ENCODE measurements at regions not wholly inside any gene's neighbourhood (a gene's known extent, or its start where the extent isn't known, plus 50 kb on each side); places are given as distances from the start of the nearest gene placed in this dataset.

- CTCF ChIA-PET, result no interaction called here
- Mint-ChIP-seq H3K4me3 (no peak overlapping the region), H3K27me3 (no peaks in the 10 kb centered on the region), H3K27ac (no peak overlapping the region), H3K36me3 (no peaks in the 10 kb centered on the region), H3K9me3 (ENCODE audit: low read depth) (peaks cover 5% of the 10 kb centered on the region), H3K4me1 (no peaks in the 10 kb centered on the region)
- no peak for ATAC-seq
- no peak for DNase-seq
Measured at GRCh38 chr1:188906921-188907641, 1570.6 kb downstream of the BRINP3 start.

GRCh38 chr1:188930382-188930781 is 1547.3 kb downstream of the BRINP3 start:
- Mint-ChIP-seq H3K4me1 (no peaks in the 10 kb centered on the region), H3K9me3 (ENCODE audit: low read depth) (peaks cover 6% of the 10 kb centered on the region), H3K36me3 (no peaks in the 10 kb centered on the region), H3K4me3 (no peak overlapping the region), H3K27ac (no peak overlapping the region), H3K27me3 (no peaks in the 10 kb centered on the region)
- ATAC-seq, result no peak
- DNase-seq, result no peak
- CTCF ChIA-PET, result no interaction called here

- Mint-ChIP-seq H3K4me3 (no peak overlapping the region), H3K36me3 (no peaks in the 10 kb centered on the region), H3K4me1 (no peaks in the 10 kb centered on the region), H3K27me3 (no peaks in the 10 kb centered on the region), H3K27ac (no peak overlapping the region), H3K9me3 (ENCODE audit: low read depth) (peaks cover 6% of the 10 kb centered on the region)
- DNase-seq (no peak), ATAC-seq (no peak)
- CTCF ChIA-PET, result no interaction called here
Measured at GRCh38 chr1:188931506-188931905, 1546.2 kb downstream of the BRINP3 start.

- DNase-seq (no peak), ATAC-seq (no peak)
- H3K36me3 Mint-ChIP-seq, result no peaks in the 10 kb centered on the region
- H3K9me3 Mint-ChIP-seq (ENCODE audit: low read depth), result no peaks in the 10 kb centered on the region
- no peaks in the 10 kb centered on the region for H3K27me3 Mint-ChIP-seq
- no peak overlapping the region for H3K27ac Mint-ChIP-seq
- H3K4me3 Mint-ChIP-seq, result no peak overlapping the region
- CTCF ChIA-PET, result no interaction called here
- H3K4me1 Mint-ChIP-seq, result no peaks in the 10 kb centered on the region
Measured at GRCh38 chr1:188937965-188938551, 1539.6 kb downstream of the BRINP3 start.

- H3K27ac Mint-ChIP-seq, result no peak overlapping the region
- CTCF ChIA-PET, result no interaction called here
- H3K27me3 Mint-ChIP-seq, result no peaks in the 10 kb centered on the region
- H3K4me3 Mint-ChIP-seq, result no peak overlapping the region
- no peaks in the 10 kb centered on the region for H3K4me1 Mint-ChIP-seq
- ATAC-seq, result no peak
- H3K36me3 Mint-ChIP-seq, result no peaks in the 10 kb centered on the region
- no peaks in the 10 kb centered on the region for H3K9me3 Mint-ChIP-seq (ENCODE audit: low read depth)
- no peak for DNase-seq
Measured at GRCh38 chr1:188941986-188942385, 1535.7 kb downstream of the BRINP3 start.

- no peak overlapping the region for H3K27ac Mint-ChIP-seq
- no peaks in the 10 kb centered on the region for H3K36me3 Mint-ChIP-seq
- ATAC-seq (no peak), DNase-seq (no peak)
- no peak overlapping the region for H3K4me3 Mint-ChIP-seq
- CTCF ChIA-PET, result no interaction called here
- no peaks in the 10 kb centered on the region for H3K27me3 Mint-ChIP-seq
- no peaks in the 10 kb centered on the region for H3K4me1 Mint-ChIP-seq
- peaks cover 14% of the 10 kb centered on the region for H3K9me3 Mint-ChIP-seq (ENCODE audit: low read depth)
Measured at GRCh38 chr1:188949701-188950100, 1528.0 kb downstream of the BRINP3 start.

GRCh38 chr1:188958461-188959115 is 1519.1 kb downstream of the BRINP3 start:
- no peak for DNase-seq
- H3K27ac Mint-ChIP-seq, result no peak overlapping the region
- peaks cover 14% of the 10 kb centered on the region for H3K9me3 Mint-ChIP-seq (ENCODE audit: low read depth)
- CTCF ChIA-PET, result no interaction called here
- no peak for ATAC-seq
- H3K27me3 Mint-ChIP-seq, result no peaks in the 10 kb centered on the region
- no peak overlapping the region for H3K4me3 Mint-ChIP-seq
- H3K4me1 Mint-ChIP-seq, result no peaks in the 10 kb centered on the region
- H3K36me3 Mint-ChIP-seq, result no peaks in the 10 kb centered on the region

GRCh38 chr1:188986745-188987417 is 1490.8 kb downstream of the BRINP3 start:
- H3K27ac Mint-ChIP-seq, result no peak overlapping the region
- CTCF ChIA-PET, result no interaction called here
- H3K9me3 Mint-ChIP-seq (ENCODE audit: low read depth), result peaks cover 8% of the 10 kb centered on the region

GRCh38 chr1:188988589-188988988 is 1489.1 kb downstream of the BRINP3 start:
- H3K36me3 Mint-ChIP-seq, result no peaks in the 10 kb centered on the region
- H3K9me3 Mint-ChIP-seq (ENCODE audit: low read depth), result peaks cover 8% of the 10 kb centered on the region
- ATAC-seq (no peak), DNase-seq (no peak)
- no peak overlapping the region for H3K4me3 Mint-ChIP-seq
- no peaks in the 10 kb centered on the region for H3K4me1 Mint-ChIP-seq
- no peaks in the 10 kb centered on the region for H3K27me3 Mint-ChIP-seq
- no peak overlapping the region for H3K27ac Mint-ChIP-seq
- CTCF ChIA-PET, result no interaction called here

More at GRCh38 chr1:188986745-188987417, 1490.8 kb downstream of the BRINP3 start:
- Mint-ChIP-seq H3K27me3 (no peaks in the 10 kb centered on the region), H3K4me1 (no peaks in the 10 kb centered on the region), H3K4me3 (no peak overlapping the region), H3K36me3 (no peaks in the 10 kb centered on the region)
- ATAC-seq (no peak), DNase-seq (no peak)

GRCh38 chr1:188991221-188991930 is 1486.3 kb downstream of the BRINP3 start:
- CTCF ChIA-PET, result no interaction called here
- ATAC-seq (no peak), DNase-seq (no peak)
- Mint-ChIP-seq H3K4me1 (no peaks in the 10 kb centered on the region), H3K9me3 (ENCODE audit: low read depth) (peaks cover 3% of the 10 kb centered on the region), H3K27me3 (no peaks in the 10 kb centered on the region), H3K27ac (no peak overlapping the region), H3K36me3 (no peaks in the 10 kb centered on the region), H3K4me3 (no peak overlapping the region)

GRCh38 chr1:189007824-189008223 is 1469.8 kb downstream of the BRINP3 start:
- H3K9me3 Mint-ChIP-seq (ENCODE audit: low read depth), result peaks cover 3% of the 10 kb centered on the region

GRCh38 chr1:189021577-189021976 is 1456.1 kb downstream of the BRINP3 start:
- ATAC-seq, result no peak
- peaks cover 1% of the 10 kb centered on the region for H3K36me3 Mint-ChIP-seq
- peaks cover 7% of the 10 kb centered on the region for H3K9me3 Mint-ChIP-seq (ENCODE audit: low read depth)
- no peak overlapping the region for H3K4me3 Mint-ChIP-seq
- CTCF ChIA-PET, result no interaction called here
- no peak for DNase-seq
- H3K4me1 Mint-ChIP-seq, result no peaks in the 10 kb centered on the region
- H3K27ac Mint-ChIP-seq, result no peak overlapping the region
- H3K27me3 Mint-ChIP-seq, result no peaks in the 10 kb centered on the region

More at GRCh38 chr1:189007824-189008223, 1469.8 kb downstream of the BRINP3 start:
- ATAC-seq (no peak), DNase-seq (no peak)
- no peaks in the 10 kb centered on the region for H3K27me3 Mint-ChIP-seq
- no peaks in the 10 kb centered on the region for H3K36me3 Mint-ChIP-seq
- no peaks in the 10 kb centered on the region for H3K4me1 Mint-ChIP-seq
- no peak overlapping the region for H3K27ac Mint-ChIP-seq
- CTCF ChIA-PET, result no interaction called here
- no peak overlapping the region for H3K4me3 Mint-ChIP-seq

- Mint-ChIP-seq H3K9me3 (ENCODE audit: low read depth) (peaks cover 3% of the 10 kb centered on the region), H3K27ac (no peak overlapping the region), H3K36me3 (peaks cover 1% of the 10 kb centered on the region), H3K4me1 (no peaks in the 10 kb centered on the region), H3K27me3 (no peaks in the 10 kb centered on the region), H3K4me3 (no peak overlapping the region)
- DNase-seq, result no peak
- no peak for ATAC-seq
- CTCF ChIA-PET, result no interaction called here
Measured at GRCh38 chr1:189022015-189022414, 1455.6 kb downstream of the BRINP3 start.

Measured in activated CD8-positive, alpha-beta memory T cell treated with anti-CD3 and anti-CD28 coated beads, Interleukin-2, amount 10 ng/mL, durations not matched to agents 7 days and 5 days (primary cell).